ENCODE measurements at regions not wholly inside any gene's neighbourhood (a gene's known extent, or its start where the extent isn't known, plus 50 kb on each side); places are given as distances from the start of the nearest gene placed in this dataset.

GRCh38 chr12:114136631-114137030 lies 170.5 kb upstream of the RBM19 start:
- TF ChIP-seq POLR2A (IDR thresholded peaks at IDR 0.05; ENCODE audit: low read length) = no peak
- TF ChIP-seq GATA1 (IDR thresholded peaks at IDR 0.05; ENCODE audit: low read depth, low read length) = no peak
